ENCODE measurements at regions not wholly inside any gene's neighbourhood (a gene's known extent, or its start where the extent isn't known, plus 50 kb on each side); places are given as distances from the start of the nearest gene placed in this dataset.

GRCh38 chr13:112140366-112140765 lies 73.4 kb downstream of the SOX1 start:
- WGBS, 10 experiments: 4 to 93% (median 82%) methylated on average over 2 to 7 of the region's 7 CpGs; no CpG with 5 or more reads in 2 of the 10 experiments
- H3K27ac ChIP-seq: no peak overlapping the region
- ATAC-seq (replicated peaks in 6 of 8): no peak
- H3K4me1 ChIP-seq (replicated peaks in 1 of 2): peaks cover 2 to 7% of the 10 kb centered on the region in 2 donors
- in situ Hi-C loops (cut with MboI; ENCODE audit: low pct_unique_long_range_greater_than_20kb in 2 of 9, low sequenced_read_pairs in 9 of 9, unreplicated experiment in 9 of 9): no loop called here
- H3K4me3 ChIP-seq: no peak overlapping the region

GRCh38 chr13:112141643-112142400 lies 74.9 kb downstream of the SOX1 start:
- in situ Hi-C loops (cut with MboI; ENCODE audit: low pct_unique_long_range_greater_than_20kb in 2 of 9, low sequenced_read_pairs in 9 of 9, unreplicated experiment in 9 of 9): no loop called here
- peaks cover 8 to 15% of the 10 kb centered on the region in 2 donors for H3K4me1 ChIP-seq (replicated peaks in 1 of 2)

GRCh38 chr13:112142401-112142930 lies 75.5 kb downstream of the SOX1 start:
- peaks cover 8 to 15% of the 10 kb centered on the region in 2 donors for H3K4me1 ChIP-seq (replicated peaks in 1 of 2)

More at GRCh38 chr13:112141643-112142400, 74.9 kb downstream of the SOX1 start:
- ATAC-seq (replicated peaks in 6 of 8): no peak
- 87 to 100% (median 92%) methylated on average over 2 to 5 of the region's 11 CpGs; no CpG with 5 or more reads in 7 of the 10 experiments for WGBS, 10 experiments
- Histone ChIP-seq H3K4me3 (no peak overlapping the region), H3K27ac (no peak overlapping the region)

GRCh38 chr13:112143046-112143752 lies 76.2 kb downstream of the SOX1 start:
- WGBS, 10 experiments: 60 to 100% (median 95%) methylated on average over 1 to 4 of the region's 15 CpGs; no CpG with 5 or more reads in 5 of the 10 experiments
- H3K27ac ChIP-seq: no peak overlapping the region
- peaks cover 8 to 15% of the 10 kb centered on the region in 2 donors for H3K4me1 ChIP-seq (replicated peaks in 1 of 2)
- in situ Hi-C loops (cut with MboI; ENCODE audit: low pct_unique_long_range_greater_than_20kb in 2 of 9, low sequenced_read_pairs in 9 of 9, unreplicated experiment in 9 of 9): no loop called here
- no peak overlapping the region for H3K4me3 ChIP-seq
- no peak for ATAC-seq (replicated peaks in 6 of 8)

More at GRCh38 chr13:112142401-112142930, 75.5 kb downstream of the SOX1 start:
- Histone ChIP-seq H3K27ac (no peak overlapping the region), H3K4me3 (no peak overlapping the region)
- WGBS, 10 experiments: 20 to 92% (median 68%) methylated on average over 2 to 7 of the region's 13 CpGs; no CpG with 5 or more reads in 4 of the 10 experiments
- ATAC-seq (replicated peaks in 6 of 8): no peak
- in situ Hi-C loops (cut with MboI; ENCODE audit: low pct_unique_long_range_greater_than_20kb in 2 of 9, low sequenced_read_pairs in 9 of 9, unreplicated experiment in 9 of 9): no loop called here

- H3K4me3 ChIP-seq: no peak overlapping the region
- ATAC-seq (replicated peaks in 6 of 8): no peak
- peaks cover 8 to 15% of the 10 kb centered on the region in 2 donors for H3K4me1 ChIP-seq (replicated peaks in 1 of 2)
- H3K27ac ChIP-seq: no peak overlapping the region
- in situ Hi-C loops (cut with MboI; ENCODE audit: low pct_unique_long_range_greater_than_20kb in 2 of 9, low sequenced_read_pairs in 9 of 9, unreplicated experiment in 9 of 9): no loop called here
- WGBS, 10 experiments: 8 to 92% (median 86%) methylated on average over 2 to 6 of the region's 16 CpGs; no CpG with 5 or more reads in 5 of the 10 experiments
Observed at GRCh38 chr13:112143753-112144615, 77.0 kb downstream of the SOX1 start.

- H3K27ac ChIP-seq: no peak overlapping the region
- ATAC-seq (replicated peaks in 6 of 8): no peak
- H3K4me1 ChIP-seq (replicated peaks in 1 of 2): peaks cover 8 to 15% of the 10 kb centered on the region in 2 donors
- 6 to 100% (median 85%) methylated on average over 2 to 13 of the region's 15 CpGs for WGBS, 10 experiments
- H3K4me3 ChIP-seq: no peak overlapping the region
- in situ Hi-C loops (cut with MboI; ENCODE audit: low pct_unique_long_range_greater_than_20kb in 2 of 9, low sequenced_read_pairs in 9 of 9, unreplicated experiment in 9 of 9): no loop called here
Observed at GRCh38 chr13:112144616-112145550, 77.9 kb downstream of the SOX1 start.

GRCh38 chr13:112145551-112146360 lies 78.8 kb downstream of the SOX1 start:
- peaks cover 8 to 15% of the 10 kb centered on the region in 2 donors for H3K4me1 ChIP-seq (replicated peaks in 1 of 2)
- no peak for ATAC-seq (replicated peaks in 6 of 8)
- WGBS, 10 experiments: 14 to 76% (median 38%) methylated on average over 1 to 21 of the region's 27 CpGs
- in situ Hi-C loops (cut with MboI; ENCODE audit: low pct_unique_long_range_greater_than_20kb in 2 of 9, low sequenced_read_pairs in 9 of 9, unreplicated experiment in 9 of 9): no loop called here
- H3K27ac ChIP-seq: no peak overlapping the region
- H3K4me3 ChIP-seq: no peak overlapping the region

- WGBS, 10 experiments: 0 to 100% (median 84%) methylated on average over 1 to 5 of the region's 23 CpGs; no CpG with 5 or more reads in 5 of the 10 experiments
- Histone ChIP-seq H3K4me1 (replicated peaks in 1 of 2) (peaks cover 5 to 12% of the 10 kb centered on the region in 2 donors), H3K27ac (no peak overlapping the region), H3K4me3 (no peak overlapping the region)
- in situ Hi-C loops (cut with MboI; ENCODE audit: low pct_unique_long_range_greater_than_20kb in 2 of 9, low sequenced_read_pairs in 9 of 9, unreplicated experiment in 9 of 9): loop anchor here in 1 of 9 experiments (25.0 kb wide), 1 partner anchor 88 kb away; the partner anchor contains the start of gene SOX1
- ATAC-seq (replicated peaks in 6 of 8): no peak
Observed at GRCh38 chr13:112150352-112150751, 83.4 kb downstream of the SOX1 start.

GRCh38 chr13:112152846-112153245 lies 85.9 kb downstream of the SOX1 start:
- Histone ChIP-seq H3K4me1 (replicated peaks in 1 of 2) (peaks cover 0 to 9% of the 10 kb centered on the region in 2 donors), H3K4me3 (no peak overlapping the region), H3K27ac (no peak overlapping the region)
- in situ Hi-C loops (cut with MboI; ENCODE audit: low pct_unique_long_range_greater_than_20kb in 2 of 9, low sequenced_read_pairs in 9 of 9, unreplicated experiment in 9 of 9): loop anchor here in 1 of 9 experiments (25.0 kb wide), 1 partner anchor 91 kb away; the partner anchor contains the start of gene SOX1
- 0 to 100% (median 100%) methylated on average over 1 to 7 of the region's 9 CpGs; no CpG with 5 or more reads in 3 of the 10 experiments for WGBS, 10 experiments
- ATAC-seq (replicated peaks in 6 of 8): no peak

GRCh38 chr13:112153364-112153763 lies 86.4 kb downstream of the SOX1 start:
- Histone ChIP-seq H3K27ac (no peak overlapping the region), H3K4me3 (no peak overlapping the region), H3K4me1 (replicated peaks in 1 of 2) (peaks cover 0 to 9% of the 10 kb centered on the region in 2 donors)
- WGBS, 10 experiments: 0 to 90% (median 50%) methylated on average over 1 to 4 of the region's 9 CpGs; no CpG with 5 or more reads in 2 of the 10 experiments
- no peak for ATAC-seq (replicated peaks in 6 of 8)
- in situ Hi-C loops (cut with MboI; ENCODE audit: low pct_unique_long_range_greater_than_20kb in 2 of 9, low sequenced_read_pairs in 9 of 9, unreplicated experiment in 9 of 9): loop anchor here in 1 of 9 experiments (25.0 kb wide), 1 partner anchor 91 kb away; the partner anchor contains the start of gene SOX1

- in situ Hi-C loops (cut with MboI; ENCODE audit: low pct_unique_long_range_greater_than_20kb in 2 of 9, low sequenced_read_pairs in 9 of 9, unreplicated experiment in 9 of 9): loop anchor here in 1 of 9 experiments (25.0 kb wide), 1 partner anchor 92 kb away; the partner anchor contains the start of gene SOX1
- ATAC-seq (replicated peaks in 6 of 8): no peak
- WGBS, 10 experiments: 0 to 84% (median 76%) methylated on average over 1 to 3 of the region's 6 CpGs; no CpG with 5 or more reads in 5 of the 10 experiments
- H3K4me1 ChIP-seq (replicated peaks in 1 of 2): peaks cover 0 to 11% of the 10 kb centered on the region in 2 donors
- no peak overlapping the region for H3K27ac ChIP-seq
- H3K4me3 ChIP-seq: no peak overlapping the region
Observed at GRCh38 chr13:112153846-112154245, 86.9 kb downstream of the SOX1 start.

Data from motor neuron (in vitro differentiated cells).